ENCODE measurements at regions not wholly inside any gene's neighbourhood (a gene's known extent, or its start where the extent isn't known, plus 50 kb on each side); places are given as distances from the start of the nearest gene placed in this dataset.
"Not testable (repeated sequence)": the region's sequence is repeated elsewhere in the genome, so short reads cannot be mapped to it uniquely, and the experiment has no call there.

- peak in 1 of 3 donors; percentile 12 for DNase-seq (ENCODE audit: low read depth in 3 of 3)
Observed at GRCh38 chrX:65451663-65452062, 82.9 kb downstream of the LAS1L start.

DNA sequence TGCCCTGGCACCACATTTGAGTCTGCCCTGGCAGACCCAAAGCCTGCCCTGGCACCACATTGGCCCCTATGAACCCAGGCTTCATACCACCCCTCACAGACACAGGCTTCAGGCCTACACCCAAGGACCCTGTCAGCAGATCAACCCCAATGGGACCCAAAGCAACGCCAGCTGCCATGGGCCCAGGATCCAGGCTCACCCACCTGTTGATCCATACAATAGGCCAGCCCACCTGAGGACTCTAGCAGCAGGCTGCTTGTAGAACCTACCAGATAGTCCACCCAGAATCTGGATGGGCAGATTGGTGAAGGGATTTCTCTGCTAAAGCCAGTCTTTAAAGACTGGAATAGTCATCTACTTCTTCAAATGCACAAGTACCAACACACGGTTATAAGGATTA, 114.4 kb downstream of the LAS1L start:
- no peak for DNase-seq (ENCODE audit: low read depth in 3 of 3)

DNA sequence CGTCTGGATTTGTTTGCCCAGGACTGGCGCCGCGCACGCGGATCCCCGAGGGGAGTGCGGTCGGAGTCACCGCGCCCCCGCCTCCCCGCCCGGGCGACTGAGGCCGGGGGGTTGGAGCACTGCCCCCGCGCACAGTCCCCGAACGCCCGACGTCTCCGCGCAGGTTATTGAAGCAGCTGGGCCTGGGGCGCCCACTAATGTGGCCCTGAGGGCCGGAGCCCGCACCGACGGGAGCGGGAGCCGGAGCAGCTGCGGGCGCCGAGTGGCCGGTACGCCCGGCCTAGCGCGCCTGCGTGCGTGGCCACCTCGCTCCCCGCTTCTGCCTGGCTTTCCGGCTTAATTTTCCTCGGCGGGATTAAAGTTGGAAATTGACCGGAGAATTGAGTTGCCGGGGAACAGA, 126.9 kb downstream of the LAS1L start:
- DNase-seq (ENCODE audit: low read depth in 3 of 3), result not testable (repeated sequence)

DNA sequence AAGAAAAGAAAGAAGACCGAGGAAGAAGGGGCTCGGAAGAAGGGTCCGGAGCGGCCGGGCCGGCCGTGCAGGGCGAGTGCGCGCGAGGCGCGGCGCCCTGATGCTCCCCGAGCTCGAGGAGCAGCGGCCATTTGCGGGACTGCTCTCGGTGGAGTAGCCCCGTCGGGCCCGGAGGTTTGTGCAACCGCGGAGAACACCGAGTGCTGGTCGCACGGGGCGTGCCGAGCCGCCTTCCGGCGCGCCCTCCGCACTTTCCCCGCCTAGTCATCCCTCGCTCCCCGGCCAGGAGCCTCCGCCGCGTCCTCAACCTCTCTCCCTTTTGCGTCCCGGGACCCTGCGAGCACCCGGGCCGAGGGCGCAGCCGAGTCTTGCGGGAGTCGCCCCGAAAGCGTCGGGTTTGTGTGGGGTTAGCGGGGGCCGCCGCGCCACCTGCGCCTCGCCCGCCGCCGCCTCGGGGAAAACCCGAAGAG, 127.4 kb downstream of the LAS1L start:
- no peak for DNase-seq (ENCODE audit: low read depth in 3 of 3)

DNA sequence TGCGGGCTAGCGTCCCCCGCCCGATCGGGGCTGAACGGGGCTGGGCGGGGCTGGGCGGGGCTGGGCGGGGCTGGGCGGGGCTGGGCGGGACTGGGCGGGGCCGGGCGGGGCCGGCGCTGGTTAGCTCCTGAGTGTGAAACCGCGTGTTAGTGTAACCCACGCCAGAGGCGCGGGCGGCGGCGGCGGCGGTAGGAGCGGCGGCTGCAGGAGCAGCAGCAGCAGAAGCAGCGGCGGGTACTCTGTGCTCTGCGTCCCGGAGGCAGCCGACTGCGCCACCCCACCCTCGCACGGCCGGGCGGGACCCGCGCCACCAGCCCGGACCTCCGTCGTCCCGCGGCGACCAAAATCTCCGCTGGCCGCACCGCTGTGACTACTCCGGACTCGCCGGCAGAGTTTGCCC, 128.1 kb downstream of the LAS1L start:
- peak in 1 of 3 donors; percentile 12 for DNase-seq (ENCODE audit: low read depth in 3 of 3)

DNA sequence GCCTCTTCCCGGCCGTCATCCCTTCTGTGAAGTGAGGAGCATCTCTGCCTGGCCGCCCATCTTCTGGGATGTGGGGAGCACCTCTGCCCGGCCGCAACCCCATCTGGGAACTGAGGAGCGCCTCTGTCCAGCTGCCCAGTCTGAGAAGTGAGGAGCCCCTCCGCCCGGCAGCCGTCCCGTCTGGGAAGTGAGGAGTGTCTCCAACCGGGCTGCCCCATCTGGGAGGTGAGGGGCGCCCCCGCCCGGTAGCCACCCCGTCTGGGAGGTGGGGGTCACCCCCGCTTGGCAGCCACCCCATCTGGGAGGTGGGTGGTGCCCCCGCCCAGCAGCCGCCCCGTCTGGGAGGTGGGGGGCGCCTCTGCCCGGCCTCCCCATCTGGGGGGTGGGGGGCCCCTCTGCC, 142.3 kb downstream of the LAS1L start:
- DNase-seq (ENCODE audit: low read depth in 3 of 3), result no peak

DNA sequence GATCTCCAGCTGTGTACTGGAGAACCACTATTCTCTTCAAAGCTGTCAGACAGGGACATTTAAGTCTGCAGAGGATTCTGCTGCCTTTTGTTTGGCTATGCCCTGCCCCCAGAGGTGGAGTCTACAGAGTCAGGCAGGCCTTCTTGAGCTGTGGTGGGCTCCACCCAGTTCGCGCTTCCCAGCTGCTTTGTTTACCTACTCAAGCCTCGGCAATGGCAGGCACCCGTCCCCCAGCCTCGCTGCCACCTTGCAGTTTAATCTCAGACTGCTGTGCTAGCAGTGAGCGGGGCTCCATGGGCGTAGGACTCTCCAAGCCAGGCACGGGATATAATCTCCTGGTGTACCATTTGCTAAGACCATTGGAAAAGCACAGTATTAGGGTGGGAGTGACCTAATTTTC, 145.5 kb downstream of the LAS1L start:
- not testable (repeated sequence) for DNase-seq (ENCODE audit: low read depth in 3 of 3)
